ENCODE measurements at regions not wholly inside any gene's neighbourhood (a gene's known extent, or its start where the extent isn't known, plus 50 kb on each side); places are given as distances from the start of the nearest gene placed in this dataset.

DNA sequence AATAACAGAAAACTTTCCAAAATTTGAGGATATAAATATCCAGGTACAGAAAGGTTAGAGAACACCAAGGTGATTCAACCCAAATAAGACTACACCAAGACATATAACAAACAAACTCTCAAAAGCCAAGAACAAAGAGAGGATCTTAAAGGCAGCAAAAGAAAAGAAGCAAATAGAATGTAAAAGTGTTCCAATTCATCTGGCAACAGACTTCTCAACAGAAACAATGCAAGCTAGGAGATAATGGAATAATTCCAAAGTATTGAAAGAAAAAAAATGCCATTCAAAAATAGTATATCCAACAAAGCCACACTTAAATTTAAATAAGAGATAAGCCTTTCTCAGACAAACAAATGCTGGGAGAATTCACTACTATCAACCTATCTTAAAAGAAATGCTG lies 153.0 kb upstream of the FAT3 start:
- Histone ChIP-seq H4K20me1 (replicated peaks; ENCODE audit: control insufficient read depth, extremely low read depth, insufficient read depth, low read length) (no peaks in the 10 kb centered on the region), H2AFZ (ENCODE audit: low read depth, low read length) (no peak overlapping the region), H3K4me3 (replicated peaks in 1 of 3; ENCODE audit: insufficient read depth in 1 of 3, low read depth in 1 of 3, low read length in 3 of 3) (no peak overlapping the region), H3K27ac (ENCODE audit: insufficient read depth, low read depth, low read length) (no peak overlapping the region), H3K27me3 (ENCODE audit: control insufficient read depth in 2 of 2, insufficient read depth in 2 of 2, low read length in 2 of 2) (no peaks in the 10 kb centered on the region), H3K9me3 (replicated peaks; ENCODE audit: control insufficient read depth, insufficient read depth, low read length) (no peaks in the 10 kb centered on the region), H3K4me1 (ENCODE audit: control insufficient read depth, extremely low read depth, insufficient read depth, low read length) (no peaks in the 10 kb centered on the region), H3K9me1 (replicated peaks; ENCODE audit: control insufficient read depth, extremely low read depth, insufficient read depth, low read length) (no peaks in the 10 kb centered on the region), H3K79me2 (ENCODE audit: control insufficient read depth, insufficient read depth, low read length) (no peaks in the 10 kb centered on the region), H3K36me3 (ENCODE audit: control insufficient read depth in 2 of 2, extremely low read depth in 1 of 2, insufficient read depth in 2 of 2, low read length in 2 of 2) (no peaks in the 10 kb centered on the region), H3K4me2 (ENCODE audit: insufficient read depth, low read length) (no peak overlapping the region), H3K9ac (replicated peaks; ENCODE audit: extremely low read depth, insufficient read depth, low read length) (no peak overlapping the region)
- DNase-seq (ENCODE audit: low read depth, low spot score) (no peak), FAIRE-seq (no peak)
- dilution Hi-C loops (cut with MboI; ENCODE audit: extremely low pct_ligation_motif_present, low sequenced_read_pairs) (no loop called here), intact Hi-C loops (cut with micrococcal nuclease) (no loop called here)
- BruUV-seq (replicated peaks), result no TSS peak
- TF ChIP-seq POLR2AphosphoS5 (IDR thresholded peaks at IDR 0.05; ENCODE audit: insufficient read depth, low read depth, low read length) (no peak), EZH2 (IDR thresholded peaks at IDR 0.05; ENCODE audit: borderline replicate concordance, low read depth, low read length, severe bottlenecking) (no peak), JUN (IDR thresholded peaks at IDR 0.05; ENCODE audit: borderline replicate concordance, insufficient read depth, insufficient read length, low read depth) (no peak), FOS (IDR thresholded peaks at IDR 0.05; ENCODE audit: borderline replicate concordance, insufficient read depth, low read length) (no peak), POLR2A (IDR thresholded peaks at IDR 0.05; ENCODE audit: low read depth, low read length) (no peak), MYC (IDR thresholded peaks at IDR 0.05; ENCODE audit: low read depth, low read length) (no peak), GATA2 (IDR thresholded peaks at IDR 0.05; ENCODE audit: insufficient read depth, insufficient read length, low read depth, low read length) (no peak)
- TF ChIP-seq, protein P1, sequence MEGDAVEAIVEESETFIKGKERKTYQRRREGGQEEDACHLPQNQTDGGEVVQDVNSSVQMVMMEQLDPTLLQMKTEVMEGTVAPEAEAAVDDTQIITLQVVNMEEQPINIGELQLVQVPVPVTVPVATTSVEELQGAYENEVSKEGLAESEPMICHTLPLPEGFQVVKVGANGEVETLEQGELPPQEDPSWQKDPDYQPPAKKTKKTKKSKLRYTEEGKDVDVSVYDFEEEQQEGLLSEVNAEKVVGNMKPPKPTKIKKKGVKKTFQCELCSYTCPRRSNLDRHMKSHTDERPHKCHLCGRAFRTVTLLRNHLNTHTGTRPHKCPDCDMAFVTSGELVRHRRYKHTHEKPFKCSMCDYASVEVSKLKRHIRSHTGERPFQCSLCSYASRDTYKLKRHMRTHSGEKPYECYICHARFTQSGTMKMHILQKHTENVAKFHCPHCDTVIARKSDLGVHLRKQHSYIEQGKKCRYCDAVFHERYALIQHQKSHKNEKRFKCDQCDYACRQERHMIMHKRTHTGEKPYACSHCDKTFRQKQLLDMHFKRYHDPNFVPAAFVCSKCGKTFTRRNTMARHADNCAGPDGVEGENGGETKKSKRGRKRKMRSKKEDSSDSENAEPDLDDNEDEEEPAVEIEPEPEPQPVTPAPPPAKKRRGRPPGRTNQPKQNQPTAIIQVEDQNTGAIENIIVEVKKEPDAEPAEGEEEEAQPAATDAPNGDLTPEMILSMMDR (IDR thresholded peaks at IDR 0.05; ENCODE audit: extremely low read depth in 1 of 2, insufficient read depth in 1 of 2, low read depth in 1 of 2, low read length in 2 of 2), result no peak
- TF ChIP-seq, protein P2, sequence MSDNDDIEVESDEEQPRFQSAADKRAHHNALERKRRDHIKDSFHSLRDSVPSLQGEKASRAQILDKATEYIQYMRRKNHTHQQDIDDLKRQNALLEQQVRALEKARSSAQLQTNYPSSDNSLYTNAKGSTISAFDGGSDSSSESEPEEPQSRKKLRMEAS (IDR thresholded peaks at IDR 0.05; ENCODE audit: insufficient read depth, insufficient read length), result no peak
- CTCF ChIA-PET, result no interaction called here
- POLR2A ChIA-PET, result no interaction called here

Data from endothelial cell of umbilical vein (primary cell).